ENCODE measurements at regions not wholly inside any gene's neighbourhood (a gene's known extent, or its start where the extent isn't known, plus 50 kb on each side); places are given as distances from the start of the nearest gene placed in this dataset.
"Not testable (repeated sequence)": the region's sequence is repeated elsewhere in the genome, so short reads cannot be mapped to it uniquely, and the experiment has no call there.

- DNase-seq = no peak
These were observed 89.1 kb upstream of the IVNS1ABP start for GRCh38 chr1:185406006-185406690.

GRCh38 chr1:185404907-185405568 is 88.0 kb upstream of the IVNS1ABP start:
- DNase-seq = no peak

GRCh38 chr1:185404291-185404690 is 87.2 kb upstream of the IVNS1ABP start:
- peak in 7 of 51 donors; percentile 1 to 15 (median 2) for DNase-seq

GRCh38 chr1:185402930-185403329 is 85.9 kb upstream of the IVNS1ABP start:
- DNase-seq = no peak

DNA sequence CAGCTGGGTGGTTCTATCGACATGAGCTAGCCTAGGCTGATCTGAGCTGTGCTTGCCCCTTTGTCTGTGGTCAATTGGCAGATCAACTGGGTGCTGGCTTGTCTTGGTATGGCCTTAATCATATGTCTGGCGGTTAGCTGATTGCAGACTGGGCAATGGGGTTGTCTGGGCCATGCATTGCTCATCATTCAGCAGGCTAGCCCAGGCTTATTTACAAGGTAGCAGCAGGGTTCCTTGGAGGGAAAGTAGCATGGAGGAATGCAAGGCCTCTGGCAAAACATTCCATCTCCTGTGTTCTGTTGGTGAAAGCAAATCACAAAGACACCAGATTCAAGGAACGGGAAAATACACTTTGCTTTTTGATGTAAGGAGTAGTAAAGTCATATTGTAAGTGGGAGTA is 84.0 kb upstream of the IVNS1ABP start:
- no peak for DNase-seq

GRCh38 chr1:185400052-185400451 is 83.0 kb upstream of the IVNS1ABP start:
- DNase-seq = no peak

- DNase-seq = no peak
These were observed 81.6 kb upstream of the IVNS1ABP start for GRCh38 chr1:185398599-185398998.

GRCh38 chr1:185398022-185398421 is 81.0 kb upstream of the IVNS1ABP start:
- no peak for DNase-seq

- no peak for DNase-seq
These were observed 80.1 kb upstream of the IVNS1ABP start for GRCh38 chr1:185397183-185397582.

GRCh38 chr1:185396126-185396525 is 79.1 kb upstream of the IVNS1ABP start:
- no peak for DNase-seq

DNA sequence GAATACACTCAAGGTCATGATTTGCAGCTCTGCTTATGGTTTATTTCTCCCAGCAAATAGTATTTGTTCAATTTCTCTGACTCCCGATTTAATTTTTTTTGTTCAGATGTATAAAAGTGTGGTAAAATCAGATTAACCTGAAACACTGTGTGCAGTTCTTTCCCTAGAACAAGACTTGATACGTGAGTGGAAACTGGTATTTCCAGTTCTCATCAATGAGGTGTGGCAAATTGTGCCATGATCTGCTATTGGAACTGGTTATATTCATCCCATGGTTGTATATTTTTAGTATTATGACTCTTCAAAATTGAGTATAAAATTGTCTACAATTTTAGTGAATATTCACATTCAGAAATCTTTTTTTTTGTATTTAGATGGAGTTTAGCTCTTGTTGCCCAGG is 76.8 kb upstream of the IVNS1ABP start:
- DNase-seq = no peak

GRCh38 chr1:185393205-185393604 is 76.2 kb upstream of the IVNS1ABP start:
- no peak for DNase-seq

- no peak for DNase-seq
These were observed 71.8 kb upstream of the IVNS1ABP start for GRCh38 chr1:185388815-185389214.

- no peak for DNase-seq
These were observed 71.3 kb upstream of the IVNS1ABP start for GRCh38 chr1:185388346-185388745.

DNA sequence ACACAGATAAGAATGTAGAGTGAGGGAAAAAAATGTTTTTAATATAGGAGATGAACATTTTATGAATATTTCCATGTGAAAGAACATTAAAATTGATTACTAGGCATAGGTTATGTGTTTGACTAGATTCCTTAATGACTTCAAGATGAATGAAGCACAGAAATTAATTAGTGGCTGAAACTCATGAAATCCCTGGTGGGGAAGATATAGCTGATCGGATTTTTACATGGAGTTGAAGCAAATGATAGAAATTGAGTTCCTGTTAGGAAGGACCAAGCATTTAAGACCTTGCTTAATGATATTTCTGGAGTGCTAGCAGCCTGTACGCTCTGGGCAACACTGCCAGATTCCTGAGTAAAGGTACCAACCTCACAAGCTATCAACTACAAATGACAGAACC is 68.9 kb upstream of the IVNS1ABP start:
- no peak for DNase-seq

DNA sequence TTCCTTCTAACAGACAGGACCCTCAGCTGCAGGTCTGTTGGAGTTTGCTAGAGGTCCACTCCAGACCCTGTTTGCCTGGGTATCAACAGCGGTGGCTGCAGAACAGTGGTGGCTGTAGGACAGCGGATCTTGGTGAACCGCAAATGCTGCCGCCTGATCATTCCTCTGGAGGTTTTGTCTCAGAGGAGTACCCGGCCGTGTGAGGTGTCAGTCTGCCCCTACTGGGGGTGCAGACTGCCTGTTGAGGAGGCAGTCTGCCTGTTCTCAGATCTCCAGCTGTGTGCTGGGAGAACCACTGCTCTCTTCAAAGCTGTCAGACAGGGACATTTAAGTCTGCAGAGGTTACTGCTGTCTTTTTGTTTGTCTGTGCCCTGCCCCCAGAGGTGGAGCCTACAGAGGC is 66.8 kb upstream of the IVNS1ABP start:
- not testable (repeated sequence) for DNase-seq

DNA sequence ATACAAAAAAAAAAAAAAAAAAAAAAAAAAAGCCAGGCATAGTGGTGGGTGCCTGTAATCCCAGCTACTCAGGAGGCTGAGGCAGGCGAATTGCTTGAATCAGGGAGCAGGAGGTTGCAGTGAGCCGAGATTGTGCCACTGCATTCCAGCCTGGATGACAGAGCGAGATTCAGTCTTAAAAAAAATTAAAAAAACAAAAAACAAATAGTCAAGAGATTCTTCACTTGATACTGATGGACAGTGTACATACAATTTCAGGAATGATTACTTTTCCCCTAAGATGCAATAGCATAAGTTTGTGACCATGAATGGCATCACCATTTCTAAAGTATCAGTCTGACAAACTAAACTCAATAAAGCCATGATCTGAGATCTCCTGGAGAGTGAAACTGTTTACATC is 60.8 kb upstream of the IVNS1ABP start:
- DNase-seq = no peak

GRCh38 chr1:185376840-185377635 is 60.0 kb upstream of the IVNS1ABP start:
- peak in 4 of 51 donors; percentile 1 to 6 (median 2) for DNase-seq

- DNase-seq = no peak
These were observed 59.2 kb upstream of the IVNS1ABP start for GRCh38 chr1:185376288-185376687.

- DNase-seq = no peak
These were observed 58.5 kb upstream of the IVNS1ABP start for GRCh38 chr1:185375583-185375982.

DNA sequence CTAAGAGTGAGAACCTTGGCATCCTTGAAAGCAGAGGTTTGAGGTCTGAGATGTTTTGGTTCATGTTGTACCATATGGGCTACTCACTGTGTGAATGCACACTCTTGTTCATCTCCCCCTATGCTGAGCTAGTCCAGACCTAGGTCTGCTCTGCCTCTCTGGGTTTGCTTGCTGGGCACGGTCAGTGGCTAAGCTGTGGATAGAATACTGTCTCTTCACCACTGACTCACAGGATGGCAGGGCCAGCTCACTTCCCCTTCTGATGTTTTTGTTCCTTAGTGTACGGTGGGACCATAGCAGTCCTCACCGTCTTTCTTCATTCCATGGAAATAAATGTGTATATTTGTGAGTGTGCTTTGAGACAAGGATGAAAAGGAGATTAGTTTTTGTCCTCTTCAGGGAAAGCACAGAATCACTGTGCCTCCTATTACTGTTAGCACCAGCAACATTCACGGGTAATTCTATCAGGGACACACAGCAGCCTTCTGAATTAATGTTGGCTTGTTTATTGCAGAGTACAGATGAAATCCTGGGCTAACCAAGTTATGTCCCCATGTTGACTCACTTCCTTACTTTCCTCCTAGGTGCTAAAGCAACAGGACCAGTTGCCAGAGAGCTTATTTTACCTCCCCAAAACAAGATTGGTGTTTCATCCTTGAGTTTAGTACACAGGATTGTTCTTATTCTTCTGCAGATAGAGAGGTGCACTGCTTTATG is 56.9 kb upstream of the IVNS1ABP start:
- DNase-seq = peak in 3 of 51 donors; percentile 1 to 26 (median 3)

DNA sequence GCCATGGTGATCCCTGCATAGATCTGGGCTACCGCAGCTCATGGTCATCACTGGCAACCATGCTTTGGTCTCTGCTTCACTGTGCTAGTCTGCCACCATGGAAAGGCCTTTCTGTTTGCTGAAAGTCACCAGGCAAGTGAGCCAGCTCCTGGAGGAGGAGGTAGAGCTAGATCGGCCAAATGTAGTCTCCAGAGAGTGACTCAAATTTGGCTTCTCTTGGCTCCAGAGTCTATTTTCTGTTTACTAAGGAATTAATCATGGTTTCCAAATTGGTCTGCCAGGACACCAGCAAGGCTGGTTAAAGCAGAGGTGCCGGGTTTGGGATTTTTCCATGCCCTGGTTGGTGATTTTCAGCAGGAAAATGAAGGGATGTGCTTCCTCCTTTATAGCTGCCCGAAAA is 52.7 kb upstream of the IVNS1ABP start:
- no peak for DNase-seq

Data from hypothalamus (tissue), 51 donors.